Common myeloid progenitor, CD34-positive (primary cell): ENCODE measurements at regions not wholly inside any gene's neighbourhood (a gene's known extent, or its start where the extent isn't known, plus 50 kb on each side); places are given as distances from the start of the nearest gene placed in this dataset.

ENCODE experiments used
- CTCF ChIA-PET: fragments of 350-600 bp; sonication (Branson Sonifier 250); formaldehyde crosslinking; loops from one replicate; lab custom pipeline; 2021; ENCODE audit warnings: antibody characterized with exemption; lab: Charles Lee
- POLR2A ChIA-PET: fragments of 350-600 bp; sonication (Branson Sonifier 250); formaldehyde crosslinking; loops from one replicate; lab custom pipeline; 2021; ENCODE audit warnings: antibody characterized with exemption; lab: Charles Lee
- DNase-seq, 3 donors: peaks; one replicate each; pipeline versions ENCODE4 v3.0.0 to v3.0.0-alpha.2; 2013
- H3K27ac ChIP-seq, 2 experiments: 1 replicate in 1 of 2; 2 replicates in 1 of 2; pipeline ENCODE4 v1.7.0; 2013; ENCODE audit warnings: inconsistent platforms in 2 of 2, low read length in 2 of 2, mild to moderate bottlenecking in 2 of 2, low read depth in 1 of 2, moderate library complexity in 1 of 2; ENCODE audit not compliant: severe bottlenecking in 2 of 2, insufficient read depth in 1 of 2, poor library complexity in 1 of 2
- H3K27me3 ChIP-seq, 5 experiments: replicated peaks in 2 of 5; 1 replicate in 3 of 5; 2 replicates in 2 of 5; pipeline versions ENCODE4 v1.6.1 to v1.7.0; 2013; ENCODE audit warnings: low read length in 4 of 5, mild to moderate bottlenecking in 2 of 5, moderate library complexity in 2 of 5, inconsistent platforms in 1 of 5; ENCODE audit not compliant: insufficient read depth in 5 of 5, control insufficient read depth in 4 of 5
- H3K36me3 ChIP-seq, 4 experiments: 1 replicate in 2 of 4; 2 replicates in 2 of 4; pipeline versions ENCODE4 v1.6.1 to v1.7.0; 2013; ENCODE audit warnings: low read length in 3 of 4, control low read depth in 1 of 4, mild to moderate bottlenecking in 1 of 4; ENCODE audit not compliant: control insufficient read depth in 4 of 4, insufficient read depth in 4 of 4
- H3K4me1 ChIP-seq, 4 experiments: 1 replicate in 3 of 4; 2 replicates in 1 of 4; pipeline versions ENCODE4 v1.6.1 to v1.7.1; 2013; ENCODE audit warnings: low read length in 3 of 4, mild to moderate bottlenecking in 3 of 4, control low read depth in 1 of 4, inconsistent platforms in 1 of 4, moderate library complexity in 1 of 4; ENCODE audit not compliant: control insufficient read depth in 4 of 4, insufficient read depth in 4 of 4; ENCODE audit errors: control extremely low read depth in 1 of 4
- H3K4me3 ChIP-seq, 7 experiments: 1 replicate in 4 of 7; 2 replicates in 3 of 7; pipeline versions ENCODE4 v1.5.1 to v1.7.0; 2013; ENCODE audit warnings: mild to moderate bottlenecking in 7 of 7, low read length in 6 of 7, moderate library complexity in 6 of 7, inconsistent platforms in 2 of 7, low read depth in 2 of 7, control low read depth in 1 of 7; ENCODE audit not compliant: insufficient read depth in 4 of 7, control insufficient read depth in 1 of 7; ENCODE audit errors: extremely low read depth in 1 of 7
- H3K9me3 ChIP-seq, 5 experiments: 1 replicate in 4 of 5; 2 replicates in 1 of 5; pipeline versions ENCODE4 v1.6.1 to v1.7.1; 2013; ENCODE audit warnings: low read length in 4 of 5, mild to moderate bottlenecking in 2 of 5, inconsistent platforms in 1 of 5, low read depth in 1 of 5, moderate library complexity in 1 of 5; ENCODE audit not compliant: control insufficient read depth in 4 of 5, insufficient read depth in 2 of 5; ENCODE audit errors: control extremely low read depth in 1 of 5
- WGBS: methylation state at CpG from one replicate; pipeline ENCODE4 v1.1.5; 2013; ENCODE audit not compliant: insufficient coverage; 5-methylcytosine and 5-hydroxymethylcytosine counted together

- DNase-seq: no peak
- ChIA-PET CTCF (interaction anchor here (1.0 kb wide), 1 partner anchor 16 kb away, joined by 3 read pairs; no protein-coding TSS in a partner anchor), POLR2A (no interaction called here)
- Histone ChIP-seq H3K9me3 (peaks cover 0 to 26% (median 11%) of the 10 kb centered on the region in 5 experiments), H3K27me3 (peaks cover 0 to 5% (median 0%) of the 10 kb centered on the region in 5 experiments), H3K4me1 (no peaks in the 10 kb centered on the region), H3K36me3 (no peaks in the 10 kb centered on the region), H3K4me3 (no peak overlapping the region), H3K27ac (no peak overlapping the region)
These were observed 157.2 kb upstream of the ERCC6L2 start for GRCh38 chr9:95718263-95718662.

GRCh38 chr9:95715868-95716435, 159.5 kb upstream of the ERCC6L2 start:
- Histone ChIP-seq H3K4me1 (no peaks in the 10 kb centered on the region), H3K4me3 (no peak overlapping the region), H3K9me3 (peaks cover 0 to 26% (median 11%) of the 10 kb centered on the region in 5 experiments), H3K27me3 (peaks cover 0 to 1% (median 0%) of the 10 kb centered on the region in 5 experiments), H3K36me3 (no peaks in the 10 kb centered on the region), H3K27ac (no peak overlapping the region)
- WGBS: 90% methylated on average over 1 of the region's 3 CpGs
- POLR2A ChIA-PET: no interaction called here
- CTCF ChIA-PET: no interaction called here
- no peak for DNase-seq

DNA sequence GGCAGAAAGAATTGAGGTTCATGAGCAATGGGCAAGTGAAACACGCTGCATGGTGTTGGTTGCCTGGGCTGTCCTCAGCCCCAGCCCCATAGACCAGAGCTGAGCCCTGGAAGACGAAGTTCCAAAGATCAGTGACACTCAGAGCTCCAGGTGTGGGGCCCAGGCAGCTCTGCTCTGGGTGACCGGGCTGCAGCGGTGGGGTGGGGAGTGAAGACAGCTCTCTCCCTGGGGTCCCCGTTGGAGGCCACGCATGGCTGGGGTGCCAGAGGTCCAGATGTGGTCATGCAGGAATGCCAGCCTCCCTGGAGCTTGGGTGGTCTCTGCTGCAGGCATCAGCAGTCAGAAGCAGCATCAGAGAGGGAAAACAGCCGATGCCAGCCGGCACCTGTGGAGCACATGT, 165.0 kb upstream of the ERCC6L2 start:
- Histone ChIP-seq H3K36me3 (no peaks in the 10 kb centered on the region), H3K9me3 (peaks cover 0 to 13% (median 3%) of the 10 kb centered on the region in 5 experiments), H3K4me1 (no peaks in the 10 kb centered on the region), H3K27me3 (peaks cover 0 to 7% (median 0%) of the 10 kb centered on the region in 5 experiments), H3K27ac (no peak overlapping the region), H3K4me3 (no peak overlapping the region)
- CTCF ChIA-PET: no interaction called here
- POLR2A ChIA-PET: no interaction called here
- WGBS: 95% methylated on average over 8 of the region's 8 CpGs
- no peak for DNase-seq

DNA sequence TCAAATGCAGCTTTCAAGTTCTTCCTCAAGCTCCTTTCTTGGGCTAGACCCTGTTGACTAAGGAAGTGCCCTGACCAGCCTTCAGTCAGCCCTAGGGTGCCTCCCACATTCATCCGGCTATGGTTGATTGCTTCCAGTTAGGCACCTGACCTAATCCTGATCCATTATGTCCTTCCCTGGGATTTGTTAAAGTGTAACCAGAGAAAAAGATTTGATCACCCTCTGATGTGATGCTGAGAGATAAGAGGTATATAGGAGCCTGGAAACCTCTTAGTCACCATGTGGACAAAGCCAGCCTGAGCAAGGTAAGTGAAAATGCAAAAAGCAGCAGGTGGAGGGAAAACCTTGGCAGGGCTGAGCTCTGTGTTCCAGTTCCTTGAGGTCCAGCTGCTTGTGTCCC, 178.8 kb upstream of the ERCC6L2 start:
- no peaks in the 10 kb centered on the region for H3K4me1 ChIP-seq
- no peak overlapping the region for H3K27ac ChIP-seq
- H3K27me3 ChIP-seq: peaks cover 0 to 14% (median 0%) of the 10 kb centered on the region in 5 experiments
- no peak overlapping the region for H3K4me3 ChIP-seq
- ChIA-PET CTCF (no interaction called here), POLR2A (no interaction called here)
- DNase-seq: no peak
- no peaks in the 10 kb centered on the region for H3K36me3 ChIP-seq
- H3K9me3 ChIP-seq: peaks cover 0 to 8% (median 0%) of the 10 kb centered on the region in 5 experiments
- WGBS: no CpG with 5 or more reads among the region's 1 CpG

GRCh38 chr9:95691435-95691834, 174.7 kb upstream of the PTCH1 start:
- POLR2A ChIA-PET: no interaction called here
- DNase-seq: no peak
- 97% methylated on average over 3 of the region's 4 CpGs for WGBS
- H3K4me3 ChIP-seq: no peak overlapping the region
- H3K27ac ChIP-seq: no peak overlapping the region
- H3K9me3 ChIP-seq: peaks cover 0 to 3% (median 0%) of the 10 kb centered on the region in 5 experiments
- CTCF ChIA-PET: no interaction called here
- H3K4me1 ChIP-seq: no peaks in the 10 kb centered on the region
- H3K36me3 ChIP-seq: no peaks in the 10 kb centered on the region
- H3K27me3 ChIP-seq: peaks cover 0 to 21% (median 0%) of the 10 kb centered on the region in 5 experiments

DNA sequence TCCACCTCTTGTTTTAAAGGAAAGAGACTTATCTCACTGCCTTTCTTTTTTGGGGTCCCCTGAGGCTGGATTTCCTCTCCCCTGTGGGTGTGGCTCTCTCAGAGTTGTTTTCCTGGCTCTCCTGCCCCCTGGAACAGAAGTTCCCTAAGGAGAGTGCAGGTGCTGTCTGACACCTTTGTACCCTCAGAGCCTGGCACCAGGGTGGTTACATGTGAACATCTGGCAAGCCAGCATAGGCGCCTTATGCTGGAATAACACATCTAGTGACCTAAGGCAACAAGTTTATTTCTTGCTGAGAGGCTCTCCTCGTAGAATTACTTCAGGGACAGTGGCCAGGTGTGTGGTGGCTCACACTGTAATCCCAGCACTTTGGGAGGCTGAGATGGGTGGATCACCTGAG, 172.9 kb upstream of the PTCH1 start:
- CTCF ChIA-PET: interaction anchor here (0.6 kb wide), 1 partner anchor 25 kb away, joined by 4 read pairs; no protein-coding TSS in a partner anchor
- H3K36me3 ChIP-seq: no peaks in the 10 kb centered on the region
- no peak overlapping the region for H3K27ac ChIP-seq
- no peak overlapping the region for H3K4me3 ChIP-seq
- H3K4me1 ChIP-seq: no peaks in the 10 kb centered on the region
- no peak for DNase-seq
- peaks cover 0 to 22% (median 0%) of the 10 kb centered on the region in 5 experiments for H3K27me3 ChIP-seq
- 90% methylated on average over 2 of the region's 2 CpGs for WGBS
- POLR2A ChIA-PET: no interaction called here
- no peaks in the 10 kb centered on the region for H3K9me3 ChIP-seq

DNA sequence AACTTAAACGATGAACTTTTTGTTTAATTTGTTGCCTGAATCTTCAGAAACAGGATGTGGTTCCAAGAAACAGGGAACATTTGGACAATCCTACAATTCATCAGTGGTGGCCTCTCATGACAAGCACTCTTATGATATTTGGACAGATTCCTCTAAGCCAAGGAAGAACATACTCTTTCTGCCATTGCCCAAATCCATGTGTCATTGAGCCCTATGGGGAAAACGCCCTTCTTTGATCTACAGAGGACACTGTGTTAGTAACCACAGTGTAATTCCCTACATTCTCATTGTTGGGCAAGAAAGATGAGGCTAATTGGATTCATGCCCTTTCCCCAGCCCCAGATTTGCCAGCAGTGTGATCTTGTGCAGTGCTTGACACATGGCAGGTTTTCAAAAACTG, 167.7 kb upstream of the PTCH1 start:
- no peak overlapping the region for H3K27ac ChIP-seq
- CTCF ChIA-PET: no interaction called here
- H3K4me1 ChIP-seq: no peaks in the 10 kb centered on the region

More for the DNA sequence above, 167.7 kb upstream of the PTCH1 start:
- POLR2A ChIA-PET: no interaction called here
- Histone ChIP-seq H3K27me3 (peaks cover 0 to 2% (median 0%) of the 10 kb centered on the region in 5 experiments), H3K36me3 (no peaks in the 10 kb centered on the region), H3K4me3 (no peak overlapping the region), H3K9me3 (no peaks in the 10 kb centered on the region)
- WGBS: 75% methylated on average over 1 of the region's 2 CpGs
- DNase-seq: no peak
